HG03342 (cell line): ENCODE measurements at regions not wholly inside any gene's neighbourhood (a gene's known extent, or its start where the extent isn't known, plus 50 kb on each side); places are given as distances from the start of the nearest gene placed in this dataset.
"Not testable (repeated sequence)": the region's sequence is repeated elsewhere in the genome, so short reads cannot be mapped to it uniquely, and the experiment has no call there.

Source experiments
- ATAC-seq: cut with Tn5 transposase; IDR thresholded peaks from one replicate; pipeline ENCODE4 v1.9.1; 2021; ENCODE audit warnings: mild to moderate bottlenecking, moderate library complexity; ENCODE audit not compliant: unreplicated experiment

- no peak for ATAC-seq
Measured at GRCh38 chr1:221601166-221601565, 140.7 kb downstream of the DUSP10 start.

GRCh38 chr1:221602830-221603229 is 139.1 kb downstream of the DUSP10 start:
- no peak for ATAC-seq

- ATAC-seq = not testable (repeated sequence)
Measured at GRCh38 chr1:221604390-221604789, 137.5 kb downstream of the DUSP10 start.

GRCh38 chr1:221604948-221605347 is 136.9 kb downstream of the DUSP10 start:
- no peak for ATAC-seq

- ATAC-seq = no peak
Measured at GRCh38 chr1:221605569-221605968, 136.3 kb downstream of the DUSP10 start.

GRCh38 chr1:221606256-221606655 is 135.6 kb downstream of the DUSP10 start:
- no peak for ATAC-seq

GRCh38 chr1:221608835-221609320 is 133.0 kb downstream of the DUSP10 start:
- no peak for ATAC-seq

GRCh38 chr1:221611656-221612046 is 130.2 kb downstream of the DUSP10 start:
- no peak for ATAC-seq

GRCh38 chr1:221612047-221612777 is 129.7 kb downstream of the DUSP10 start:
- ATAC-seq = no peak

GRCh38 chr1:221620437-221621384 is 121.2 kb downstream of the DUSP10 start:
- no peak for ATAC-seq

GRCh38 chr1:221621683-221622082 is 120.2 kb downstream of the DUSP10 start:
- no peak for ATAC-seq

GRCh38 chr1:221622389-221622788 is 119.5 kb downstream of the DUSP10 start:
- ATAC-seq = no peak

- no peak for ATAC-seq
Measured at GRCh38 chr1:221625026-221625425, 116.9 kb downstream of the DUSP10 start.

GRCh38 chr1:221626041-221626440 is 115.8 kb downstream of the DUSP10 start:
- no peak for ATAC-seq

GRCh38 chr1:221630236-221630635 is 111.7 kb downstream of the DUSP10 start:
- ATAC-seq = no peak

- ATAC-seq = no peak
Measured at GRCh38 chr1:221631556-221631955, 110.3 kb downstream of the DUSP10 start.

GRCh38 chr1:221632072-221632471 is 109.8 kb downstream of the DUSP10 start:
- ATAC-seq = no peak

- no peak for ATAC-seq
Measured at GRCh38 chr1:221633841-221634409, 108.0 kb downstream of the DUSP10 start.

- no peak for ATAC-seq
Measured at GRCh38 chr1:221634606-221635005, 107.3 kb downstream of the DUSP10 start.

- no peak for ATAC-seq
Measured at GRCh38 chr1:221635305-221635704, 106.6 kb downstream of the DUSP10 start.

GRCh38 chr1:221636096-221636495 is 105.8 kb downstream of the DUSP10 start:
- ATAC-seq = no peak
